IPS DF 6.9 (cell line): ENCODE measurements at regions not wholly inside any gene's neighbourhood (a gene's known extent, or its start where the extent isn't known, plus 50 kb on each side); places are given as distances from the start of the nearest gene placed in this dataset.

ENCODE experiments used
- DNase-seq: peaks from one replicate; pipeline ENCODE4 v3.0.0-alpha.2; 2013; ENCODE audit warnings: low read depth, low spot score
- H3K27ac ChIP-seq: one replicate; pipeline ENCODE4 v1.5.1; 2013; ENCODE audit warnings: low read length, control low read depth
- H3K27me3 ChIP-seq: 2 replicates; pipeline ENCODE4 v1.6.1; 2013; ENCODE audit warnings: mild to moderate bottlenecking, low read length; ENCODE audit not compliant: control insufficient read depth, insufficient read depth
- H3K36me3 ChIP-seq: 2 replicates; pipeline ENCODE4 v1.6.1; 2013; ENCODE audit warnings: low read length; ENCODE audit not compliant: control insufficient read depth, insufficient read depth
- H3K4me1 ChIP-seq: 2 replicates; pipeline ENCODE4 v1.6.1; 2013; ENCODE audit warnings: low read length; ENCODE audit not compliant: control insufficient read depth, insufficient read depth
- H3K4me3 ChIP-seq: 2 replicates; pipeline ENCODE4 v1.5.1; 2013; ENCODE audit warnings: mild to moderate bottlenecking, low read length
- H3K9me3 ChIP-seq: 2 replicates; pipeline ENCODE4 v1.6.1; 2013; ENCODE audit warnings: low read length, inconsistent platforms; ENCODE audit not compliant: control insufficient read depth, insufficient read depth
- WGBS: extraction: QIAGEN DNeasy Blood & Tissue Kit; methylation state at CpG from one replicate; pipeline ENCODE4 v1.1.7; 2013; ENCODE audit warnings: mixed read lengths, missing lambda C conversion rate; ENCODE audit not compliant: insufficient read length, insufficient coverage; 5-methylcytosine and 5-hydroxymethylcytosine counted together

GRCh38 chr4:24453951-24454350 lies 130.4 kb downstream of the DHX15 start:
- H3K4me1 ChIP-seq = no peaks in the 10 kb centered on the region
- WGBS = no CpG with 5 or more reads among the region's 2 CpGs
- DNase-seq = no peak
- H3K4me3 ChIP-seq = no peak overlapping the region
- no peaks in the 10 kb centered on the region for H3K27me3 ChIP-seq
- H3K27ac ChIP-seq = no peak overlapping the region
- H3K9me3 ChIP-seq = no peaks in the 10 kb centered on the region; the same call in 1 of the 2 replicates
- H3K36me3 ChIP-seq = no peaks in the 10 kb centered on the region; the same call in 1 of the 2 replicates

GRCh38 chr4:24451870-24452269 lies 132.5 kb downstream of the DHX15 start:
- H3K36me3 ChIP-seq = no peaks in the 10 kb centered on the region; the same call in 1 of the 2 replicates
- H3K27ac ChIP-seq = no peak overlapping the region
- no peaks in the 10 kb centered on the region for H3K27me3 ChIP-seq
- no peak for DNase-seq
- no peaks in the 10 kb centered on the region; the same call in 1 of the 2 replicates for H3K9me3 ChIP-seq
- no peak overlapping the region for H3K4me3 ChIP-seq
- no peaks in the 10 kb centered on the region for H3K4me1 ChIP-seq
- no CpG with 5 or more reads among the region's 2 CpGs for WGBS

GRCh38 chr4:24443200-24443599 lies 141.2 kb downstream of the DHX15 start:
- H3K4me1 ChIP-seq = peaks cover 4% of the 10 kb centered on the region; the same call in 1 of the 2 replicates
- H3K36me3 ChIP-seq = no peaks in the 10 kb centered on the region
- no peak for DNase-seq
- no peaks in the 10 kb centered on the region for H3K9me3 ChIP-seq
- no peak overlapping the region for H3K4me3 ChIP-seq
- no peaks in the 10 kb centered on the region for H3K27me3 ChIP-seq
- no CpG with 5 or more reads among the region's 4 CpGs for WGBS
- H3K27ac ChIP-seq = no peak overlapping the region

GRCh38 chr4:24440765-24441164 lies 143.6 kb downstream of the DHX15 start:
- H3K9me3 ChIP-seq = no peaks in the 10 kb centered on the region
- H3K27me3 ChIP-seq = no peaks in the 10 kb centered on the region
- WGBS = no CpG with 5 or more reads among the region's 2 CpGs
- no peak for DNase-seq
- peaks cover 4% of the 10 kb centered on the region; the same call in 1 of the 2 replicates for H3K4me1 ChIP-seq
- no peak overlapping the region for H3K4me3 ChIP-seq
- H3K36me3 ChIP-seq = no peaks in the 10 kb centered on the region
- H3K27ac ChIP-seq = no peak overlapping the region

GRCh38 chr4:24434241-24434640 lies 150.1 kb downstream of the DHX15 start:
- WGBS = no CpG with 5 or more reads among the region's 10 CpGs
- H3K9me3 ChIP-seq = no peaks in the 10 kb centered on the region
- no peak overlapping the region for H3K27ac ChIP-seq
- DNase-seq = no peak
- H3K27me3 ChIP-seq = no peaks in the 10 kb centered on the region
- no peaks in the 10 kb centered on the region for H3K4me1 ChIP-seq
- H3K36me3 ChIP-seq = no peaks in the 10 kb centered on the region
- H3K4me3 ChIP-seq = no peak overlapping the region

- no CpG with 5 or more reads among the region's 8 CpGs for WGBS
- Histone ChIP-seq H3K27me3 (no peaks in the 10 kb centered on the region), H3K4me1 (no peaks in the 10 kb centered on the region), H3K36me3 (no peaks in the 10 kb centered on the region), H3K9me3 (no peaks in the 10 kb centered on the region), H3K4me3 (no peak overlapping the region), H3K27ac (no peak overlapping the region)
- DNase-seq = no peak
Measured at GRCh38 chr4:24433515-24434214, 150.7 kb downstream of the DHX15 start.

GRCh38 chr4:24428850-24429249 lies 155.5 kb downstream of the DHX15 start:
- Histone ChIP-seq H3K36me3 (no peaks in the 10 kb centered on the region), H3K27ac (no peak overlapping the region), H3K27me3 (no peaks in the 10 kb centered on the region), H3K4me1 (no peaks in the 10 kb centered on the region), H3K4me3 (no peak overlapping the region), H3K9me3 (no peaks in the 10 kb centered on the region)
- no CpG with 5 or more reads among the region's 6 CpGs for WGBS
- DNase-seq = no peak

GRCh38 chr4:24426557-24426956 lies 157.8 kb downstream of the DHX15 start:
- Histone ChIP-seq H3K36me3 (no peaks in the 10 kb centered on the region), H3K9me3 (no peaks in the 10 kb centered on the region), H3K4me3 (no peak overlapping the region), H3K27ac (no peak overlapping the region), H3K27me3 (no peaks in the 10 kb centered on the region), H3K4me1 (no peaks in the 10 kb centered on the region)
- DNase-seq = no peak
- no CpG with 5 or more reads among the region's 5 CpGs for WGBS

GRCh38 chr4:24425863-24426262 lies 158.5 kb downstream of the DHX15 start:
- H3K27me3 ChIP-seq = no peaks in the 10 kb centered on the region
- DNase-seq = no peak
- no peaks in the 10 kb centered on the region for H3K4me1 ChIP-seq
- no CpG with 5 or more reads among the region's 3 CpGs for WGBS
- H3K36me3 ChIP-seq = no peaks in the 10 kb centered on the region
- H3K9me3 ChIP-seq = no peaks in the 10 kb centered on the region
- no peak overlapping the region for H3K4me3 ChIP-seq
- no peak overlapping the region for H3K27ac ChIP-seq

GRCh38 chr4:24423670-24424069 lies 160.7 kb downstream of the DHX15 start:
- no peaks in the 10 kb centered on the region for H3K27me3 ChIP-seq
- no peak overlapping the region for H3K27ac ChIP-seq
- H3K4me3 ChIP-seq = no peak overlapping the region
- DNase-seq = no peak
- peaks cover 3% of the 10 kb centered on the region; the same call in 1 of the 2 replicates for H3K4me1 ChIP-seq
- no CpG with 5 or more reads among the region's 3 CpGs for WGBS
- no peaks in the 10 kb centered on the region for H3K9me3 ChIP-seq
- no peaks in the 10 kb centered on the region for H3K36me3 ChIP-seq

- H3K36me3 ChIP-seq = no peaks in the 10 kb centered on the region
- no peak overlapping the region for H3K27ac ChIP-seq
- DNase-seq = no peak
- H3K4me1 ChIP-seq = peaks cover 3% of the 10 kb centered on the region; the same call in 1 of the 2 replicates
- WGBS = no CpG with 5 or more reads among the region's 2 CpGs
- H3K27me3 ChIP-seq = no peaks in the 10 kb centered on the region
- H3K9me3 ChIP-seq = no peaks in the 10 kb centered on the region
- H3K4me3 ChIP-seq = no peak overlapping the region
Measured at GRCh38 chr4:24422644-24423043, 161.7 kb downstream of the DHX15 start.
